ENCODE measurements at regions not wholly inside any gene's neighbourhood (a gene's known extent, or its start where the extent isn't known, plus 50 kb on each side); places are given as distances from the start of the nearest gene placed in this dataset.

GRCh38 chr4:12993923-12994322 is 490.2 kb downstream of the RAB28 start:
- TF ChIP-seq CTCF (IDR thresholded peaks at IDR 0.05; ENCODE audit: control extremely low read depth in 1 of 3, insufficient read depth in 1 of 3, low read depth in 1 of 3, low read length in 3 of 3), result no peak
- TF ChIP-seq GABPA (IDR thresholded peaks at IDR 0.05; ENCODE audit: borderline replicate concordance, insufficient read depth, low read length), result no peak
- no peak for TF ChIP-seq TBP (IDR thresholded peaks at IDR 0.05; ENCODE audit: low read depth, low read length)
- no peak for TF ChIP-seq TAF1 (IDR thresholded peaks at IDR 0.05; ENCODE audit: low read depth, low read length)
